ENCODE measurements at regions not wholly inside any gene's neighbourhood (a gene's known extent, or its start where the extent isn't known, plus 50 kb on each side); places are given as distances from the start of the nearest gene placed in this dataset.

GRCh38 chrX:121902463-121902862, 855.1 kb downstream of the GLUD2 start:
- no peak for TF ChIP-seq EZH2 (optimal IDR thresholded peaks at IDR 0.05; ENCODE audit: low read depth, low read length)
- TF ChIP-seq CTCF (IDR thresholded peaks at IDR 0.05; ENCODE audit: low read length): no peak
